B cell (primary cell): ENCODE measurements at regions not wholly inside any gene's neighbourhood (a gene's known extent, or its start where the extent isn't known, plus 50 kb on each side); places are given as distances from the start of the nearest gene placed in this dataset.

Experiments used
- ATAC-seq: fragments of 200-7000 bp; cut with Tn5 transposase; one replicate; pipeline ENCODE4 v1.10.0; 2021; ENCODE audit warnings: low read depth, mild to moderate bottlenecking, moderate number of reproducible peaks, moderate library complexity
- CTCF ChIA-PET: fragments of 350-600 bp; sonication (Branson Sonifier 250); formaldehyde crosslinking; loops from one replicate; lab custom pipeline; 2021; ENCODE audit warnings: antibody characterized with exemption, inconsistent platforms; lab: Charles Lee
- POLR2A ChIA-PET: fragments of 350-600 bp; sonication (Branson Sonifier 250); formaldehyde crosslinking; loops from one replicate; lab custom pipeline; 2021; ENCODE audit warnings: antibody characterized with exemption; lab: Charles Lee
- DNase-seq: peaks from one replicate; pipeline ENCODE4 v3.0.0; 2013
- H2AFZ ChIP-seq: 2 replicates; pipeline ENCODE4 v1.6.1; 2012; ENCODE audit warnings: mild to moderate bottlenecking, low read depth, low read length; ENCODE audit not compliant: insufficient read depth, poor library complexity, severe bottlenecking
- H3K27ac ChIP-seq, 2 donors: 1 replicate in 1 of 2; 2 replicates in 1 of 2; pipeline ENCODE4 v1.5.1; 2012 to 2013; ENCODE audit warnings: low read length in 2 of 2, mild to moderate bottlenecking in 2 of 2, moderate library complexity in 1 of 2
- H3K27me3 ChIP-seq, 4 experiments: fragments of 200-600 bp in 1 of 4; sonication (generic) in 1 of 4; replicated peaks in 1 of 4; 1 replicate in 2 of 4; 2 replicates in 2 of 4; pipeline versions ENCODE4 v1.6.1 to v1.7.0; 2013 to 2016; ENCODE audit warnings: low read length in 3 of 4, mild to moderate bottlenecking in 2 of 4, mixed read lengths in 1 of 4, moderate library complexity in 1 of 4; ENCODE audit not compliant: insufficient read depth in 4 of 4, control insufficient read depth in 3 of 4; ENCODE audit errors: control extremely low read depth in 1 of 4
- H3K36me3 ChIP-seq, 2 experiments: replicated peaks in 1 of 2; 1 replicate in 1 of 2; 2 replicates in 1 of 2; pipeline versions ENCODE4 v1.6.1 to v1.7.1; 2013; ENCODE audit warnings: low read length in 1 of 2; ENCODE audit not compliant: insufficient read depth in 2 of 2, control insufficient read depth in 1 of 2; ENCODE audit errors: control extremely low read depth in 1 of 2, extremely low read depth in 1 of 2
- H3K4me1 ChIP-seq, 2 donors: fragments of 200-600 bp in 1 of 2; sonication (generic) in 1 of 2; 1 replicate in 1 of 2; 2 replicates in 1 of 2; pipeline versions ENCODE4 v1.5.1 to v1.6.1; 2013 to 2017; ENCODE audit warnings: low read length in 2 of 2; ENCODE audit not compliant: control insufficient read depth in 2 of 2, insufficient read depth in 2 of 2
- H3K4me2 ChIP-seq: replicated peaks from 2 replicates; pipeline ENCODE3; 2012; ENCODE audit warnings: mild to moderate bottlenecking, low read depth, low read length; ENCODE audit not compliant: poor library complexity, severe bottlenecking
- H3K4me3 ChIP-seq, 5 experiments: fragments of 200-600 bp in 1 of 5; sonication (generic) in 1 of 5; 1 replicate in 3 of 5; 2 replicates in 2 of 5; pipeline versions ENCODE4 v1.5.1 to v1.7.0; 2011 to 2016; ENCODE audit warnings: low read length in 4 of 5, mild to moderate bottlenecking in 4 of 5, low read depth in 2 of 5, control low read depth in 1 of 5, moderate library complexity in 1 of 5; ENCODE audit not compliant: insufficient read depth in 1 of 5; ENCODE audit errors: control extremely low read depth in 1 of 5, extremely low read depth in 1 of 5
- H3K79me2 ChIP-seq: fragments of 200-600 bp; sonication (generic); one replicate; pipeline ENCODE4 v1.6.0; 2016; ENCODE audit warnings: low read length; ENCODE audit not compliant: control insufficient read depth, insufficient read depth
- H3K9ac ChIP-seq: fragments of 200-600 bp; sonication (generic); 2 replicates; pipeline ENCODE4 v1.6.1; 2017; ENCODE audit warnings: mild to moderate bottlenecking, low read length, moderate library complexity
- H3K9me3 ChIP-seq, 3 donors: one replicate each; pipeline versions ENCODE4 v1.6.1 to v1.7.1; 2013; ENCODE audit warnings: low read length in 2 of 3; ENCODE audit not compliant: control insufficient read depth in 2 of 3, insufficient read depth in 1 of 3; ENCODE audit errors: control extremely low read depth in 1 of 3
- H4K20me1 ChIP-seq: 2 replicates; pipeline ENCODE4 v1.6.0; 2012; ENCODE audit warnings: mild to moderate bottlenecking, low read length; ENCODE audit not compliant: insufficient read depth, control insufficient read depth, poor library complexity, severe bottlenecking
- H3K27ac Mint-ChIP-seq: one replicate; pipeline ENCODE4 v1.8.0; 2021; ENCODE audit warnings: mixed read lengths
- H3K27me3 Mint-ChIP-seq: one replicate; pipeline ENCODE4 v1.8.0; 2021; ENCODE audit warnings: mixed read lengths
- H3K4me1 Mint-ChIP-seq: one replicate; pipeline ENCODE4 v1.8.0; 2021; ENCODE audit warnings: mixed read lengths
- H3K4me3 Mint-ChIP-seq: one replicate; pipeline ENCODE4 v1.8.0; 2021; ENCODE audit warnings: mixed read lengths
- H3K9me3 Mint-ChIP-seq: one replicate; pipeline ENCODE4 v1.8.0; 2022; ENCODE audit warnings: mixed read lengths; ENCODE audit not compliant: insufficient read depth
- EZH2 ChIP-seq: IDR thresholded peaks from 2 replicates; pipeline ENCODE4 v1.6.1; 2012; ENCODE audit warnings: borderline replicate concordance, low read depth, mild to moderate bottlenecking, moderate library complexity, low read length; ENCODE audit not compliant: insufficient read depth, poor library complexity, severe bottlenecking
- WGBS: methylation state at CpG from one replicate; pipeline ENCODE4 v1.1.5; 2013; ENCODE audit warnings: missing lambda C conversion rate; ENCODE audit not compliant: insufficient coverage; 5-methylcytosine and 5-hydroxymethylcytosine counted together
- intact Hi-C: fragments of 100-400 bp; cut with micrococcal nuclease; formaldehyde crosslinking; loops from one replicate; pipeline ENCODE4 v1.10.0; 2022
- TF ChIP-seq, protein P1 (sequence below): fragments of 200-600 bp; IDR thresholded peaks from one replicate; pipeline ENCODE4 v1.8.0; 2022; ENCODE audit warnings: antibody characterized with exemption, mild to moderate bottlenecking

DNA sequence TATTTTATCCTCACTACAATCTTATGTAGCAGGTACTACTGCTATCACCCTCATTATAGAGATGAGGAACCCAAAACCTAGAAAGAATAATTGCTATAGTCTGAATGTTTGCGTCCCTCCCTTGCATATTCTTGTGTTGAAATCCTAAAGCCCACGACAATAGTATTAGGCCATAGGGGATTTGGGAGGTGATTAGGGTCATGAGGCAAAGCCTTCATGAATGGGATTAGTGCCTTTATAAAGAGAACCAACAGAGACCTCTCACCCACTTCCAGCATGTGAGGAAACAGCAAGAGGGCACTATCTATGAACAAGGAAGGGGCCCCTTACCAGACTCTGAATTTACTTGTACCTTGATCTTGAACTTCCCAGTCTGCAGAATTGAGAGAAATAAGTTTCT is 500.3 kb upstream of the FAM98A start:
- Histone ChIP-seq H3K27me3 (no peaks in the 10 kb centered on the region), H3K4me3 (no peak overlapping the region), H3K9ac (no peak overlapping the region), H3K4me2 (no peak overlapping the region), H3K79me2 (no peaks in the 10 kb centered on the region), H3K36me3 (no peaks in the 10 kb centered on the region), H2AFZ (no peak overlapping the region), H3K27ac (no peak overlapping the region), H3K9me3 (no peaks in the 10 kb centered on the region), H4K20me1 (no peaks in the 10 kb centered on the region), H3K4me1 (no peaks in the 10 kb centered on the region)
- TF ChIP-seq EZH2 = no peak
- TF ChIP-seq, protein P1, sequence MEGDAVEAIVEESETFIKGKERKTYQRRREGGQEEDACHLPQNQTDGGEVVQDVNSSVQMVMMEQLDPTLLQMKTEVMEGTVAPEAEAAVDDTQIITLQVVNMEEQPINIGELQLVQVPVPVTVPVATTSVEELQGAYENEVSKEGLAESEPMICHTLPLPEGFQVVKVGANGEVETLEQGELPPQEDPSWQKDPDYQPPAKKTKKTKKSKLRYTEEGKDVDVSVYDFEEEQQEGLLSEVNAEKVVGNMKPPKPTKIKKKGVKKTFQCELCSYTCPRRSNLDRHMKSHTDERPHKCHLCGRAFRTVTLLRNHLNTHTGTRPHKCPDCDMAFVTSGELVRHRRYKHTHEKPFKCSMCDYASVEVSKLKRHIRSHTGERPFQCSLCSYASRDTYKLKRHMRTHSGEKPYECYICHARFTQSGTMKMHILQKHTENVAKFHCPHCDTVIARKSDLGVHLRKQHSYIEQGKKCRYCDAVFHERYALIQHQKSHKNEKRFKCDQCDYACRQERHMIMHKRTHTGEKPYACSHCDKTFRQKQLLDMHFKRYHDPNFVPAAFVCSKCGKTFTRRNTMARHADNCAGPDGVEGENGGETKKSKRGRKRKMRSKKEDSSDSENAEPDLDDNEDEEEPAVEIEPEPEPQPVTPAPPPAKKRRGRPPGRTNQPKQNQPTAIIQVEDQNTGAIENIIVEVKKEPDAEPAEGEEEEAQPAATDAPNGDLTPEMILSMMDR = no peak
- DNase-seq (no peak), ATAC-seq (no peak)
- no peaks in the 10 kb centered on the region for H3K4me1 Mint-ChIP-seq
- intact Hi-C loops = loop anchor here (5.0 kb wide), 1 partner anchor 1313 kb away; no protein-coding TSS in a partner anchor
- no CpG with 5 or more reads among the region's 2 CpGs for WGBS
- no peak overlapping the region for H3K27ac Mint-ChIP-seq
- ChIA-PET CTCF (no interaction called here), POLR2A (no interaction called here)
- H3K27me3 Mint-ChIP-seq = no peaks in the 10 kb centered on the region
- no peak overlapping the region for H3K4me3 Mint-ChIP-seq
- no peaks in the 10 kb centered on the region for H3K9me3 Mint-ChIP-seq

DNA sequence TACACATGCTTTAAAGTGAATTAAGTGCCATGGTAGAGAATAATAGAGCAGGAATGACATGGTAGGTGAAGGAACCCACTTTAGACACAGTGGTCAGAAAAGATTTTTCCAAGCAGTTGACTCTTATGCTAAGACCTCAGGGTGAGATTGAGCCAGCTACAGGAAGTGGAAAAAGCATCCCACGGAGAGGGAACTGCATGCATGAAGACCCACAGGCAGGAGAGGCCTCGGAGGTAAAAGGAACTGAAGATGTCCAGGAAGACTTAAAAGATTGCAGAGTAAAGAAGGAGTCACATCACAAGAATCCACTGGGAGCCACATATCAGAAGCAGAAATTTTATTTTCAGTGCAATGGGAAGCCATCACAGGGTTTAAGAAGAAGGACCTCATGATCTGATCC is 499.2 kb upstream of the FAM98A start:
- H3K9ac ChIP-seq = no peak overlapping the region
- POLR2A ChIA-PET = no interaction called here
- H3K36me3 ChIP-seq = no peaks in the 10 kb centered on the region
- WGBS = 43% methylated on average over 1 of the region's 2 CpGs
- Mint-ChIP-seq H3K27ac (no peak overlapping the region), H3K4me1 (peaks cover 2% of the 10 kb centered on the region), H3K4me3 (no peak overlapping the region), H3K9me3 (no peaks in the 10 kb centered on the region), H3K27me3 (no peaks in the 10 kb centered on the region)
- H4K20me1 ChIP-seq = no peaks in the 10 kb centered on the region
- CTCF ChIA-PET = no interaction called here
- no peak overlapping the region for H2AFZ ChIP-seq
- intact Hi-C loops = loop anchor here (5.0 kb wide), 1 partner anchor 1314 kb away; no protein-coding TSS in a partner anchor
- H3K4me1 ChIP-seq = no peaks in the 10 kb centered on the region
- H3K27me3 ChIP-seq = no peaks in the 10 kb centered on the region
- H3K27ac ChIP-seq = no peak overlapping the region
- TF ChIP-seq, protein P1 = no peak
- TF ChIP-seq EZH2 = no peak
- DNase-seq (no peak), ATAC-seq (no peak)
- no peaks in the 10 kb centered on the region for H3K9me3 ChIP-seq
- H3K4me3 ChIP-seq = no peak overlapping the region
- H3K4me2 ChIP-seq = no peak overlapping the region
- H3K79me2 ChIP-seq = no peaks in the 10 kb centered on the region
